Mesendoderm (in vitro differentiated cells): ENCODE measurements at regions not wholly inside any gene's neighbourhood (a gene's known extent, or its start where the extent isn't known, plus 50 kb on each side); places are given as distances from the start of the nearest gene placed in this dataset.
"Not testable (repeated sequence)": the region's sequence is repeated elsewhere in the genome, so short reads cannot be mapped to it uniquely, and the experiment has no call there.

Experiments
- DNase-seq: peaks from one replicate; pipeline ENCODE4 v3.0.0; 2013
- H2AK5ac ChIP-seq: 2 replicates; pipeline ENCODE4 v1.6.1; 2013; ENCODE audit warnings: low read length, inconsistent platforms
- H2BK120ac ChIP-seq: 2 replicates; pipeline ENCODE4 v1.6.1; 2013; ENCODE audit warnings: low read depth, mild to moderate bottlenecking, low read length, moderate library complexity, mixed read lengths
- H2BK15ac ChIP-seq: replicated peaks from 2 replicates; pipeline ENCODE4 v1.6.1; 2013; ENCODE audit warnings: low read depth, mild to moderate bottlenecking, moderate library complexity
- H2BK5ac ChIP-seq: 2 replicates; pipeline ENCODE4 v1.6.1; 2013; ENCODE audit warnings: low read length, inconsistent platforms
- H3K18ac ChIP-seq: 2 replicates; pipeline ENCODE4 v1.6.1; 2013; ENCODE audit warnings: mild to moderate bottlenecking, low read length, mixed read lengths
- H3K23ac ChIP-seq: one replicate; pipeline ENCODE4 v1.6.1; 2013; ENCODE audit warnings: low read length
- H3K27ac ChIP-seq: 2 replicates; pipeline ENCODE4 v1.5.1; 2013; ENCODE audit warnings: low read depth, mild to moderate bottlenecking, inconsistent platforms, low read length, moderate library complexity
- H3K27me3 ChIP-seq: 2 replicates; pipeline ENCODE4 v1.6.1; 2013; ENCODE audit warnings: low read length, control low read depth, mild to moderate bottlenecking, inconsistent platforms; ENCODE audit not compliant: insufficient read depth, poor library complexity
- H3K36me3 ChIP-seq: 2 replicates; pipeline ENCODE4 v1.6.1; 2013; ENCODE audit warnings: low read length, inconsistent platforms; ENCODE audit not compliant: control insufficient read depth, insufficient read depth
- H3K4ac ChIP-seq: one replicate; pipeline ENCODE4 v1.6.1; 2013; ENCODE audit warnings: low read depth, mild to moderate bottlenecking, low read length, moderate library complexity
- H3K4me1 ChIP-seq: 2 replicates; pipeline ENCODE4 v1.6.1; 2013; ENCODE audit warnings: low read depth, low read length, inconsistent platforms; ENCODE audit not compliant: control insufficient read depth
- H3K4me2 ChIP-seq: 2 replicates; pipeline ENCODE4 v1.6.1; 2013; ENCODE audit warnings: low read length
- H3K4me3 ChIP-seq: 2 replicates; pipeline ENCODE4 v1.5.1; 2013; ENCODE audit warnings: mild to moderate bottlenecking, low read length
- H3K56ac ChIP-seq: one replicate; pipeline ENCODE4 v1.6.1; 2013; ENCODE audit warnings: low read length
- H3K79me1 ChIP-seq: 2 replicates; pipeline ENCODE4 v1.6.1; 2013; ENCODE audit warnings: low read length, inconsistent platforms
- H3K79me2 ChIP-seq: 2 replicates; pipeline ENCODE4 v1.6.1; 2013; ENCODE audit warnings: mild to moderate bottlenecking, low read length; ENCODE audit not compliant: control insufficient read depth, insufficient read depth
- H3K9ac ChIP-seq: 2 replicates; pipeline ENCODE4 v1.6.1; 2013; ENCODE audit warnings: low read length, inconsistent platforms
- H4K5ac ChIP-seq: one replicate; pipeline ENCODE4 v1.6.1; 2013; ENCODE audit warnings: low read length
- H4K8ac ChIP-seq: one replicate; pipeline ENCODE4 v1.6.1; 2013; ENCODE audit warnings: low read depth, mild to moderate bottlenecking, control low read depth, low read length, moderate library complexity
- WGBS: extraction: QIAGEN DNeasy Blood & Tissue Kit; methylation state at CpG from one replicate; pipeline ENCODE4 v1.1.7; 2013; ENCODE audit warnings: low lambda C conversion rate, missing lambda C conversion rate; ENCODE audit not compliant: insufficient coverage; ENCODE audit errors: extremely low coverage; 5-methylcytosine and 5-hydroxymethylcytosine counted together

GRCh38 chr1:157330177-157330576 lies 192.0 kb upstream of the ETV3 start:
- not testable (repeated sequence) for H3K4me3 ChIP-seq, H2BK15ac ChIP-seq, H2BK120ac ChIP-seq, H3K4me2 ChIP-seq, H3K18ac ChIP-seq, H3K4me1 ChIP-seq, H3K9ac ChIP-seq, H4K8ac ChIP-seq, H3K79me1 ChIP-seq, H3K27me3 ChIP-seq, H4K5ac ChIP-seq, H3K36me3 ChIP-seq, H2AK5ac ChIP-seq, DNase-seq, H3K56ac ChIP-seq, H3K79me2 ChIP-seq, H3K27ac ChIP-seq, H3K4ac ChIP-seq, H2BK5ac ChIP-seq, H3K23ac ChIP-seq

- not testable (repeated sequence) for H4K5ac ChIP-seq, H3K27me3 ChIP-seq, H3K9ac ChIP-seq, H2BK5ac ChIP-seq, H3K23ac ChIP-seq, H3K36me3 ChIP-seq, H3K4me1 ChIP-seq, H3K4me3 ChIP-seq, H3K79me2 ChIP-seq, H2AK5ac ChIP-seq, H3K27ac ChIP-seq, H2BK120ac ChIP-seq, H2BK15ac ChIP-seq, DNase-seq, H4K8ac ChIP-seq, H3K79me1 ChIP-seq, H3K4ac ChIP-seq, H3K4me2 ChIP-seq, H3K18ac ChIP-seq, H3K56ac ChIP-seq
Observed at GRCh38 chr1:157328120-157328519, 189.9 kb upstream of the ETV3 start.

- Histone ChIP-seq H3K4me3 (no peak overlapping the region), H2AK5ac (no peak overlapping the region), H3K36me3 (no peaks in the 10 kb centered on the region), H3K9ac (no peak overlapping the region), H3K79me2 (no peaks in the 10 kb centered on the region), H3K4me1 (peaks cover 4% of the 10 kb centered on the region), H3K56ac (peak overlapping the region; percentile 56), H4K8ac (no peak overlapping the region), H3K79me1 (no peaks in the 10 kb centered on the region), H3K4me2 (no peak overlapping the region), H4K5ac (no peak overlapping the region), H2BK120ac (peak overlapping the region; percentile 79), H3K4ac (peak overlapping the region; percentile 36), H2BK15ac (no peak overlapping the region), H3K23ac (no peak overlapping the region), H3K27ac (no peak overlapping the region), H3K27me3 (no peaks in the 10 kb centered on the region), H3K18ac (peak overlapping the region; percentile 39), H2BK5ac (no peak overlapping the region)
- WGBS: no CpG with 5 or more reads among the region's 7 CpGs
- peak; percentile 42 for DNase-seq
Observed at GRCh38 chr1:157326173-157326859, 188.1 kb upstream of the ETV3 start.

- peak; percentile 94 for DNase-seq
Observed at GRCh38 chr1:157325220-157325619, 187.0 kb upstream of the ETV3 start.

GRCh38 chr1:157321972-157322371 lies 183.8 kb upstream of the ETV3 start:
- H2BK5ac ChIP-seq, H2AK5ac ChIP-seq, H3K4me2 ChIP-seq, H3K36me3 ChIP-seq, H2BK120ac ChIP-seq, H4K8ac ChIP-seq, H3K27ac ChIP-seq, H3K4ac ChIP-seq, H3K79me2 ChIP-seq, H3K18ac ChIP-seq, H3K23ac ChIP-seq, H2BK15ac ChIP-seq, H3K9ac ChIP-seq, H3K27me3 ChIP-seq, H3K4me1 ChIP-seq, H3K4me3 ChIP-seq, H3K56ac ChIP-seq, H4K5ac ChIP-seq, DNase-seq, H3K79me1 ChIP-seq: not testable (repeated sequence)
- WGBS: no CpG with 5 or more reads among the region's 1 CpG

More at GRCh38 chr1:157325220-157325619, 187.0 kb upstream of the ETV3 start:
- Histone ChIP-seq H3K56ac (peak overlapping the region; percentile 65), H4K5ac (no peak overlapping the region), H3K27ac (no peak overlapping the region), H3K27me3 (no peaks in the 10 kb centered on the region), H3K18ac (peak overlapping the region; percentile 97), H3K4me3 (no peak overlapping the region), H3K4me1 (peaks cover 4% of the 10 kb centered on the region), H3K4ac (no peak overlapping the region), H3K79me1 (no peaks in the 10 kb centered on the region), H4K8ac (no peak overlapping the region), H2BK120ac (peak overlapping the region; percentile 85), H2BK5ac (peak overlapping the region; percentile 64), H3K23ac (no peak overlapping the region), H3K79me2 (no peaks in the 10 kb centered on the region), H3K9ac (no peak overlapping the region), H3K4me2 (no peak overlapping the region), H2BK15ac (peak overlapping the region; percentile 98), H3K36me3 (no peaks in the 10 kb centered on the region), H2AK5ac (no peak overlapping the region)
- no CpG with 5 or more reads among the region's 1 CpG for WGBS

GRCh38 chr1:157319567-157319966 lies 181.4 kb upstream of the ETV3 start:
- peak; percentile 41 for DNase-seq

More at GRCh38 chr1:157319567-157319966, 181.4 kb upstream of the ETV3 start:
- H3K27ac ChIP-seq: no peak overlapping the region
- H2BK5ac ChIP-seq: no peak overlapping the region
- H3K9ac ChIP-seq: no peak overlapping the region
- no peaks in the 10 kb centered on the region for H3K79me2 ChIP-seq
- no peak overlapping the region for H3K4ac ChIP-seq
- no peak overlapping the region for H2BK120ac ChIP-seq
- H2BK15ac ChIP-seq: no peak overlapping the region
- no peak overlapping the region for H4K5ac ChIP-seq
- H2AK5ac ChIP-seq: no peak overlapping the region
- WGBS: no CpG with 5 or more reads among the region's 5 CpGs
- H3K56ac ChIP-seq: no peak overlapping the region
- no peak overlapping the region for H4K8ac ChIP-seq
- H3K79me1 ChIP-seq: no peaks in the 10 kb centered on the region
- no peak overlapping the region for H3K4me2 ChIP-seq
- no peaks in the 10 kb centered on the region for H3K27me3 ChIP-seq
- no peak overlapping the region for H3K4me3 ChIP-seq
- no peak overlapping the region for H3K23ac ChIP-seq
- H3K36me3 ChIP-seq: no peaks in the 10 kb centered on the region
- no peak overlapping the region for H3K18ac ChIP-seq
- H3K4me1 ChIP-seq: no peaks in the 10 kb centered on the region
